Activated CD4-positive, alpha-beta T cell treated with anti-CD3 and anti-CD28 coated beads for 48 hours (primary cell): ENCODE measurements at regions not wholly inside any gene's neighbourhood (a gene's known extent, or its start where the extent isn't known, plus 50 kb on each side); places are given as distances from the start of the nearest gene placed in this dataset.
"Not testable (repeated sequence)": the region's sequence is repeated elsewhere in the genome, so short reads cannot be mapped to it uniquely, and the experiment has no call there.

Experiments
- DNase-seq: peaks from one replicate; pipeline ENCODE4 v3.0.0-alpha.2; 2020

DNA sequence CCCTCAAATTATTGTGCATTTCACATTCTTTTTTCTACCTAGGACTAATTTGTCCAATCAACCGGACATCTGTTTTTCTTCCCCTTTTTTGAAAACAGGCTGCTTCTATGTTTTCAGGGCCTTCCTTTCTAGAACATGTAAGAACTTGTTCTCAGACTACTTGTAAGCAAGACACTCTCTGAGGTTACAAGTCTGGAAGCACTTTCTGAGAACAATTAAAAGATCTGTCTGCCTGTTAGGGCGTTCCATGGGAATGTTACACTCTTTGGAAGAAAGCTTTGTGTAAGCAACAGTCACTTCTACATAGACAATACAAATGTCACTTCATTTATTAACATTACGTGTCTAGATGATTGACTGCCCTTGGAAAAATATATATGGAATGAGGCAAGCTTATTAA, 50.9 kb upstream of the HSPB3 start:
- no peak for DNase-seq

GRCh38 chr5:54403885-54404416, 51.5 kb upstream of the HSPB3 start:
- DNase-seq, result no peak

DNA sequence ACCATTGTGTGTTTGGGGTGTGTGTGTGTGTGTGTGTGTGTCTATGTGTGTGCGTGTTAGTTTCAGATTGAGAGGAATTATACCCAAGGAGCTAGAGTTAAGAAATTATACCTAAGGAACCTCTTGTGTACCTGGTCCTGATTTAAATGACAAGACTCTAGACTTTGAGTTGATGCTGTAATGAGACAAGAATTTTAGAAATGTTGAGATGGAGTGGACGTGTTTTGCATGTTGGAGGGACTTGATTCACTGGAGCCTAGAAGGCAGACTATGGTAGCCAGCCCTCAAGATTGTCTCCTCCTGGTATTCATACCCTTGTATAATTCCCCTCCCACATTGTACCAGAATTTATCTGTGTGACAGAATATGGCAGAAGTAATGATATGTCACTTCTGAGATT, 52.4 kb upstream of the HSPB3 start:
- no peak for DNase-seq

DNA sequence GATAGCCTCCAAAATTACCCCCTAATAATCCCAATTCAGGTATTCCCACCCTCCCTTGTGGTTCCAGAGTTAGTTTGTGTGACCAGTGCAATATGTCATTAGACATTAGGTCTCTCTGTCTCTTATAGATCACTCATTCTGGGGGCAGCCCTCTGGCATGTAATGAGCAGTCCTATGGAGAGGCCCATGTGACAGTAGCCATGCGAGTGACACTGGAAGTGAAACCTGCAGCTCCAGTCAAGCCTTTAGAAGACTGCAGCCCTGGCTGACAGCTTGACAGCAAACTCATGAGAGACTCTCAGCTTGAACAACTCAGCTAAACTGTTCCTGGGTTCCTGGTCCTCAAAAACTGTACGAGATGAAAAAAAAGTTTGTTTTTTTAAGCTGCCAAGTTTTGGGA, 54.0 kb upstream of the HSPB3 start:
- no peak for DNase-seq

- DNase-seq, result no peak
Observed at GRCh38 chr5:54398191-54398590, 57.3 kb upstream of the HSPB3 start.

GRCh38 chr5:54397420-54397819, 58.1 kb upstream of the HSPB3 start:
- no peak for DNase-seq

- not testable (repeated sequence) for DNase-seq
Observed at GRCh38 chr5:54393007-54393406, 62.5 kb upstream of the HSPB3 start.

DNA sequence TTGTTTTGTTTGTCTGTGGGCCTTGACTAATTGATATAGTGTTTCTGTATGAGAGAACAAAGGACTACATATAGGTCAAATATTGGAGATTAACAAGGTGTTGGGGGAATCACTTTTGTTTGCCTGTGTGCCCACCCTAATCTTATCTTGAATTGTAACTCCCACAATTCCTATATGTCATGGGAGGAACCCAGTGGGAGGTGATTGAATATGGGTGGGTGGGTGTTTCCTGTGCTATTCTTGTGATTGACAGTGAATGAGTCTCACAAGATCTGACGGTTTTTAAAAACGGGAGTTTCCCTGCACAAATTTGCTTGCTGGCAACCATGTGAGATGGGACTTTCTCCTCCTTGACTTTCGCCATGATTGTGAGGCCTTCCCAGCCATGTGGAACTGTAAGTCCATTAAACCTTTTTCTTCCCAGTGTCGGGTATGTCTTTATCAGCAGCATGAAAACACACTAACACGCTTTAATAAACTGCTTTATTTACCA, 64.9 kb upstream of the HSPB3 start:
- no peak for DNase-seq

GRCh38 chr5:54390015-54390414, 65.5 kb upstream of the HSPB3 start:
- DNase-seq, result no peak

DNA sequence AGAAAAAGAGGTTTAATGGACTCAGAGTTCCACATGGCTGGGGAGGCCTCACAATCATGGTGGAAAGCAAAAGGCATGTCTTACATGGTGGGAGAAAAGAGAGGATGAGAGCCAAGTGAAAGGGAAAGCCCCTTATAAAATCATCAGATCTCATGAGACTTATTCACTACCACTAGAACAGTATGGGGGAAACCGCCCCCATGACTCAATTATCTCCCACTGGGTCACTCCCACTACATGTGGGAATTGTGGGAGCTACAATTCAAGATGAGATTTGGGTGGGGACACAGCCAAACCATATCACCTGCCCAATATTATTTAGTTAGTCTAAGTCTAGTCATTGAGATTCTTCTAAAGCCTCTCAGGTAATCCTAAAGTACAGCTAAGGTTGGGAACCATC, 66.1 kb upstream of the HSPB3 start:
- DNase-seq, result not testable (repeated sequence)

GRCh38 chr5:54388811-54389210, 66.7 kb upstream of the HSPB3 start:
- DNase-seq, result no peak

DNA sequence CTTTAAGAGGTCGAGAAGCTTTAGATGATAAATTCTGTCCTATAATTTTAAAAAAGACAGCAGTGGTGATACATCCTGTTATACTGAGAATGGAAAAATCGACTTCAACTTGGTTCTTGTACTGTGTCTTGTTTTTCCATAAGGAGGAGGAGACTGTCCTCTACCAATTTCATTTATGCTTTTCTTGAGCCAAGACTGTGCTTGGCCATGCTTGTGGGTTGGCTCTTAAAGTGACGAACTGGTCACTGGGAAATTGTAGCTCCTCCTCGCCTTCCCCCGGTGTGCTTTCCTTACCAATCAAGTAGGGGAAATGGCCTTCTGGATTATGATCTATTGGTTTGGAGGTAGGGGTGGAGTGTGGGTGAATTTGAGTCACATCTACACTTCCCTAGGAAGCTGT, 67.1 kb upstream of the HSPB3 start:
- peak; percentile 3 for DNase-seq

DNA sequence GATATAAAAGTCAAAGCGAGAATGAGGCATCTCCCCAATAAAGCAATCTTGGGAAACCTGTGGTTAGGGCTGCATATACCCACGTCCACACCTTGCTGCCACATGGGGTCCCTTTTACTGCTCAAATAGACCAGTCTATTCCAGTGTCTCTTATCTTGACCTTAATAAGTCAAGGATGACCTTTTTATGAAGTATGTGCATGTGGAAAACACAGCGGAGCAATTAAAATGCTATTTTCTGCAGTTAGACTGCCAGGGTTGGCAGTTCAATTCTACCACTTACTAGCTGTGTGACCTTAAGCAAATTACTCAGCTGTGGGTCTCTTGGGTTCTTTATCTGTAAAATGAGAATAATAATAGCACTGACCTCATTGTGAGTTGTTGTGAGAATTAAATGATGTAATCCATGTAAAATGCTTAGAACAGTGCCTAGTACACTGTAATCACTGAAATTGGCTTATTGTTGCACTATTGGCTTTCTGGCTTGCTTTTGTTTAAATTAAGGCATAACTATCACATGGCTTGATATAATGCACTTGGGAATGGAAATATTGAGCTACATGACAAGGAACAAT, 67.8 kb upstream of the HSPB3 start:
- DNase-seq, result no peak

DNA sequence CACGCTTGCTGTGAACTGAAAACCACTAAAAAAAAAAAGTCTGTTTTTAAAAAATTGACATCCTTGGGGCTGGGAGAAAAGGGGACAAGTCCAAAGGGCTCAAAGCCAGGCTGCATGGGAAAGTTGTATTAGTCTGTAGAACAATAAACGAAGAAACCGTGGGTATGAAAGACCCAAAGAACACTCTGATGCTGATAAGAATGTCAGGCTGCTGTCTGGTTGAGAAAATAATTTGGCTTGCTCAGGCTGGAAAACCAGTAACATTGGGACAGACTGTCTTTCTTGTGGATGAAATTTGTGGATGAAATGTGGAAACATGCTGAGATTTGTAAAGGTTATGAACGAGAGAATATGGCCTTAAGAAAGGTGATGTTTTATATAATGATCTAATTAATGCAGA, 68.5 kb upstream of the HSPB3 start:
- no peak for DNase-seq

- DNase-seq, result no peak
Observed at GRCh38 chr5:54385994-54386393, 69.5 kb upstream of the HSPB3 start.

DNA sequence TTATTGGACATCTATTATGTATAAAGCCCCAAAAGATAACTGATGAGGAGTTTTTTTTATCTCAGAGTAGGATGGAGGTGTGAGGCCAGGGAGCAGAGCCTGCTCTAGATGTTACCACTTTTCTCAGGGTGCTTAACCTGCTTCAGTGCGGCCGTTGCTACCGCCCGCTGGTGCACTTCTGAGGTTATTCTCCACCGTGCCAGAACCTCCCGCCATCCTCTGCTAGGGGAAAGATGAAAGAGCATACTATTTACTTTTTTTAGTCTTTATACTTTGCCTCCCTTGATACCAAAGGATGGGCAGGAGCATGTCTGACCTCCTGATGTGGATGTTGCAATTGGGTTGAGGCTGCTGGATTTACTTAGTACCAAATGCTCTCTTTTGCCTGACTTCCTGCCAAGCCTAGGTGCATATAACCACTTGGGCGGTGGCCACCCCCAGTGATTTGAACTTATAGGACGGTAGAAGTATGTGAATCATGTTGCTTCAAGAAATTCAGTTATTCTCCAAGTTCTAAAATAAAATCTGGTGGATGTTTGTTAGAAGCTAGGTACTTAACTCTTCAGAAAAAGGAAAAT, 71.1 kb upstream of the HSPB3 start:
- DNase-seq, result no peak

DNA sequence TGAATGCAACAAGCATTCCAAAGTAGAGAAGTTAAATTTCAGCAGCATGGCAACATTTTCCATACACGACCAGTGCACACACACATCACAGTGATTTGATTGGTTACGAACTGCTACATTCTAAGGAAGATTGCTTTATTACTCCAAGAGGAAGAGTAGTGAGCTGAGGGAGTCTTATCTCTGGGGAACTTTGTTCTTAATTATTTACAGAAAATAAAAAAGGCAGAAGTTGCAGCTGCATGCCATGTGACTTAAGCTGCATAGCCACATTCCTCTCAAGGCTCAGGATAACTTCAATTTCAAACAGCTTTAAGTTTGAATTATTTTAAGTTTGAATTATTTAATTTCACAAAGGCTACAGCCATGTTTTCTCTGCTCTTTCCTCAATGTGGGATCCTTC, 71.6 kb upstream of the HSPB3 start:
- no peak for DNase-seq

- no peak for DNase-seq
Observed at GRCh38 chr5:54383225-54383901, 72.1 kb upstream of the HSPB3 start.

- DNase-seq, result not testable (repeated sequence)
Observed at GRCh38 chr5:54381319-54381718, 70.9 kb upstream of the ARL15 start.

DNA sequence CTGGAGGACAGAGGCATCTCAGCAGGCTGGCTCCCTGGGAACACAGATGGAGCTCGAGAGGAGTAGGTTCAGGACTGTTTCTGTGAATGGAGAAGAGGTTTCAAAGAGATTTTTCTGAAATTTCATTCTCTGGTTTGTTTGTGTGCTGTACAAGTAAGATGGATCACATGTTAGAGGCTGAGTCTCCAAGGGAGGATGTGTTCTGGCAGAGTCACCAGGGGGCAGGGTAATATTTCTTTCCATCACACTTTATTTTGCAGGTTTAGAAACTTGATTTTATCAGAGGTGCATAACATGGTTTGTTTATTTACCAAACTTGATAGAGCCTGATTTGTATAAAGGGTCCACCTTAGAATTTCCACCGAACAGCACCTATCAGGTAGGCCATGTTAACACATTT, 69.2 kb upstream of the ARL15 start:
- no peak for DNase-seq

GRCh38 chr5:54378707-54379106, 68.3 kb upstream of the ARL15 start:
- no peak for DNase-seq

- not testable (repeated sequence) for DNase-seq
Observed at GRCh38 chr5:54377339-54377738, 67.0 kb upstream of the ARL15 start.

DNA sequence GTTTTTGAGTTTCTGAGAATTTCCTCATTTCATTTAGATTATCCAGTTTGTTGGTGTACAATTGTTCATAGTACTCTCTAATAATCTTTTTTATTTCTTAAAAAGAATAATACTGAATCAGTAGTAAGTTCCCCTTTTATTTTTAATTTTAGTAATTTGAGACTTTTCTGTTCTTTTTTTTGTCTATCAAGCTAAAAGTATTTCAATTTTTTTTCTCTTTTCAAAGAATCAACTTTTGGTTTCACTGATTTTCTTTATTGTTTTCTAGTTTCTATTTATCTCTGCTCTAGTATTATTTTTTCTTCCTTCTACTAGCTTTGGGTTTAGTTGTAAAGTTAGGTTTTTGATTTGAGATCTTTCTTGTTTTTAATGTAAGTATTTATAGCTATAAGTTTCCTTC, 60.6 kb upstream of the ARL15 start:
- DNase-seq, result no peak

GRCh38 chr5:54367844-54368243, 57.5 kb upstream of the ARL15 start:
- no peak for DNase-seq
